Nephron (organoid): ENCODE measurements at regions not wholly inside any gene's neighbourhood (a gene's known extent, or its start where the extent isn't known, plus 50 kb on each side); places are given as distances from the start of the nearest gene placed in this dataset.

ENCODE experiments used
- H3K27ac Mint-ChIP-seq, 3 experiments: 2 replicates each; pipeline ENCODE4 v1.8.0; 2020; ENCODE audit warnings: mixed read lengths in 3 of 3, mild to moderate bottlenecking in 2 of 3, moderate library complexity in 1 of 3
- H3K27me3 Mint-ChIP-seq: 2 replicates; pipeline ENCODE4 v1.8.0; 2021; ENCODE audit warnings: low read depth, mild to moderate bottlenecking, moderate library complexity, mixed read lengths
- H3K36me3 Mint-ChIP-seq: 2 replicates; pipeline ENCODE4 v1.8.0; 2020; ENCODE audit warnings: low read depth, mixed read lengths
- H3K4me1 Mint-ChIP-seq: 2 replicates; pipeline ENCODE4 v1.8.0; 2020; ENCODE audit warnings: mixed read lengths
- H3K4me3 Mint-ChIP-seq, 3 experiments: 2 replicates each; pipeline ENCODE4 v1.8.0; 2020; ENCODE audit warnings: mild to moderate bottlenecking in 3 of 3, mixed read lengths in 3 of 3, moderate library complexity in 2 of 3
- H3K9me3 Mint-ChIP-seq: 2 replicates; pipeline ENCODE4 v1.8.0; 2020; ENCODE audit warnings: mixed read lengths
- TF ChIP-seq, protein P1 (sequence below), 3 experiments: fragments of 200-600 bp; sonication (generic); IDR thresholded peaks; one replicate each; pipeline ENCODE4 v1.5.0; 2021; ENCODE audit warnings: antibody characterized with exemption in 3 of 3; ENCODE audit not compliant: unreplicated experiment in 3 of 3

DNA sequence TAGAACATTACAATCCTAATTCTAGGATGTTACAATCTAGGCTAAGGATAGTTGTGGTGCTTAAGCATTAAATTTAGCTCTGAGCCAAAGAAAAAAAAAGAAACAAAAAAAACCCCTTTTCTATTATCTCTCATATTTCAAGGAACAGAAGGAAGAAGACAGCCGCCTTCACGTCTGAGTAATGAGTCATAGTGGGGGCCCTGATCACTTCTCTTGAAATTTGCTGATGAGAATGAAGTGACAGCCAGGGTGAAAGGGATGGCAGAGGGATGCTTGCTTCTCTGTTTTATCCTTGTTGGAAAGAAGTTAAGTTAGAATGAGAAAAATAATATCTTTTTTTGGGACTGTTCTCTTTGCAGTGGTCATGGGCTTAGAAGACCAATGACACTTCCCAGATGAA is 82.6 kb upstream of the MPHOSPH6 start:
- no peak overlapping the region for H3K27ac Mint-ChIP-seq
- H3K4me3 Mint-ChIP-seq, result no peak overlapping the region
- H3K36me3 Mint-ChIP-seq, result no peaks in the 10 kb centered on the region
- H3K4me1 Mint-ChIP-seq, result no peaks in the 10 kb centered on the region
- TF ChIP-seq, protein P1, sequence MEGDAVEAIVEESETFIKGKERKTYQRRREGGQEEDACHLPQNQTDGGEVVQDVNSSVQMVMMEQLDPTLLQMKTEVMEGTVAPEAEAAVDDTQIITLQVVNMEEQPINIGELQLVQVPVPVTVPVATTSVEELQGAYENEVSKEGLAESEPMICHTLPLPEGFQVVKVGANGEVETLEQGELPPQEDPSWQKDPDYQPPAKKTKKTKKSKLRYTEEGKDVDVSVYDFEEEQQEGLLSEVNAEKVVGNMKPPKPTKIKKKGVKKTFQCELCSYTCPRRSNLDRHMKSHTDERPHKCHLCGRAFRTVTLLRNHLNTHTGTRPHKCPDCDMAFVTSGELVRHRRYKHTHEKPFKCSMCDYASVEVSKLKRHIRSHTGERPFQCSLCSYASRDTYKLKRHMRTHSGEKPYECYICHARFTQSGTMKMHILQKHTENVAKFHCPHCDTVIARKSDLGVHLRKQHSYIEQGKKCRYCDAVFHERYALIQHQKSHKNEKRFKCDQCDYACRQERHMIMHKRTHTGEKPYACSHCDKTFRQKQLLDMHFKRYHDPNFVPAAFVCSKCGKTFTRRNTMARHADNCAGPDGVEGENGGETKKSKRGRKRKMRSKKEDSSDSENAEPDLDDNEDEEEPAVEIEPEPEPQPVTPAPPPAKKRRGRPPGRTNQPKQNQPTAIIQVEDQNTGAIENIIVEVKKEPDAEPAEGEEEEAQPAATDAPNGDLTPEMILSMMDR (IDR thresholded peaks at IDR 0.05; ENCODE audit: unreplicated experiment in 3 of 3), result no peak
- H3K9me3 Mint-ChIP-seq, result peaks cover 4% of the 10 kb centered on the region
- H3K27me3 Mint-ChIP-seq, result peaks cover 4% of the 10 kb centered on the region

DNA sequence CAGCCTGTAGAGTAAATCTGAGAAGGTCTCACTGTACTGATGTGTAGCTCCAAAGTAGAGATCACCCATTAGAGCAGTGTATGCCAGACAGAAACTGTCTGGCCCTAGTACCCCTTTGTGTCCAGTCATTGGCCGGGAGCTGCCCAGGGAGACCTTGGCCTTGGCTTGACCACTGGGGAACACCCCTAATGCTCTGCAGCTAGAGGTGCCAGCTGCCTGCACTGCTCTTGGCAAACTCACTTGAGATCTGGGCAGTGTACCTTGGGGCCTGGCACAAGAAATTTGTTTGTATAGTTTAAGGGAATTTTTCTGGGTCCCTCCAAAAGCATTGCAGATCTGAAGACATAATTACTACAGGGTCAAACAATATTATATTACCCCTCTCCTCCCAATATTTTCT is 78.7 kb upstream of the MPHOSPH6 start:
- TF ChIP-seq, protein P1 (IDR thresholded peaks at IDR 0.05; ENCODE audit: unreplicated experiment in 3 of 3), result no peak
- Mint-ChIP-seq H3K4me3 (no peak overlapping the region), H3K4me1 (no peaks in the 10 kb centered on the region), H3K27me3 (no peaks in the 10 kb centered on the region), H3K36me3 (no peaks in the 10 kb centered on the region), H3K27ac (no peak overlapping the region), H3K9me3 (peaks cover 11% of the 10 kb centered on the region)

DNA sequence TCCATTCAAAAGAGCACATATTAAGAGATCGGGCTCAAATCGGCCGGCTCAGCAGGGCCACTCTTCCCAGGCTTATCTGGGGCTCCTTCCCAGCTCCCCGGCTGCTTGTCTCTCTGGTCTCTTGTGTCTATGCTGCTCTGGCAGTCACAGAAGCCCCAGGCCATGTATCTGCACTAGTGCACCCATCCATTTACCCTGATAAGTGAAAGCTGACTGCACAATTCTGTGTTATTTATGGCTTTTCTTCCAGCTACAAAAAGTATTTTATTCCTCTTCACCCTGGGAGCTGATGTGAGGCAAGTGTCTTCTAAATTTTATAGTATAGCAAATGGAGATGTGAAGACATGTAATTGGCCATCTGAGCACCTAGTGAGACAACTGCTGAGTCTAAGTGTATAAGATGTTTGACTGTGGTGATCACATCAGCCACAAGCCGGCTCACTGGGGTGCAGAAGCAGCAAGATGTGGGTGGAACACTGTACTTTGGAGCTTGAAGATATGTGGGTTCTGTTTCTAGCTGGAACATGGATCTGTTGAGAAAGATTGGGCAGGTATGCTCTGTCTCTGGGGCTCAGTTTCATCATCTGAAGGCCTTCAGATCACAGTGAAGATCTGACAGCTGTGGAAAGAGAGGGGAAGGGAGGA is 78.1 kb upstream of the MPHOSPH6 start:
- TF ChIP-seq, protein P1 (IDR thresholded peaks at IDR 0.05; ENCODE audit: unreplicated experiment in 3 of 3), result no peak
- H3K4me3 Mint-ChIP-seq, result no peak overlapping the region

DNA sequence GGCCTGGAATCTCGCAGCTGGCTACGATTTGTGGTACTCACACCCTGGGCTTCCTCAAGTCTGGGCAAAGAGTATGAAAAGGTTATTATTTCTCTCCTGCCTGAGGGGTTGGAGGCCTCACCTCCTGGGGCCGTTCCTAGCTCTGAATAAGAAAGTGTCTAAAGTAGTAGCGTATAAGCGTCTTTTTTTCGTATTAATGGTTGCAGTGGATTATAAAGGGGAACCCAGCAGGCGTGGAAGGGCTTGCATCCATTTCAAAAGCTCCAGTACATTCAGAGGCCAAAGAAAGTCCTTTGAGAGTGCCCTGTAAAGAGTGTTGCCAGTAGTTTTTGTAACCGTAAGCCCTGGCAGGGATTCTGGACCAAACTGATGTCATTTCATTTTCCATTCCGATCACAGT is 72.2 kb upstream of the MPHOSPH6 start:
- Mint-ChIP-seq H3K4me1 (no peaks in the 10 kb centered on the region), H3K27ac (no peak overlapping the region), H3K27me3 (peaks cover 15% of the 10 kb centered on the region), H3K9me3 (peaks cover 12% of the 10 kb centered on the region), H3K4me3 (no peak overlapping the region), H3K36me3 (no peaks in the 10 kb centered on the region)
- TF ChIP-seq, protein P1 (IDR thresholded peaks at IDR 0.05; ENCODE audit: unreplicated experiment in 3 of 3), result no peak

More for the DNA sequence above, 78.1 kb upstream of the MPHOSPH6 start:
- H3K27me3 Mint-ChIP-seq, result no peaks in the 10 kb centered on the region
- H3K9me3 Mint-ChIP-seq, result peaks cover 13% of the 10 kb centered on the region
- no peak overlapping the region for H3K27ac Mint-ChIP-seq
- H3K36me3 Mint-ChIP-seq, result no peaks in the 10 kb centered on the region
- H3K4me1 Mint-ChIP-seq, result no peaks in the 10 kb centered on the region

DNA sequence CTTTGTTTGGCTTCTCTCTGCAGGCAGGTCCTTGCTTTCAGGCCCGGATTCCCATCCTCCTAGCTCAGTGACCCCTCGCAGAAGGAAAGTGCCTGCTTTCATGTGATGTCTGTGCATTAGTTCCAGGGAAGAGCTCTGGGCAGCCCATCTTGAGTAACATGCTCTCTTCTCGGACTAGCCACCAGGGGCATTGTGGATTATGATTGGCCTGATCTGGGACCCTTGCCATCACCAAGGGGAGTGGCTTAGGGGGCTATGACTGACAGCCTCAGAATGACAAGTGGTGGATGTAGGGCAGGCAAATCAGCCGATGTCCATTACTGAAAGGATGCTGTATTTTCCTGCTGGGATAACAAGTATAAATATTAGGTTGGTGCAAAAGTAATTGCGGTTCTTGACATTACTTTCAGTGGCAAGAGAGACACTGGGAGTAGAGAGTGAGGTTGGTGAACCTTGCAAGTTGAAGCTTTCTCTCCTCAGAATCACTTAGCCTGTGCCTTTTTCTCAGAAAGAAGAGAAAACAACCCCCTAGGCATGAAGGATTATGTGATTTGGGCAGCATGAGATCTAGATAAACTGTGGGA is 71.5 kb upstream of the MPHOSPH6 start:
- Mint-ChIP-seq H3K4me3 (no peak overlapping the region), H3K27me3 (peaks cover 15% of the 10 kb centered on the region), H3K36me3 (no peaks in the 10 kb centered on the region), H3K4me1 (no peaks in the 10 kb centered on the region), H3K27ac (no peak overlapping the region), H3K9me3 (peaks cover 12% of the 10 kb centered on the region)
- TF ChIP-seq, protein P1 (IDR thresholded peaks at IDR 0.05; ENCODE audit: unreplicated experiment in 3 of 3), result no peak

DNA sequence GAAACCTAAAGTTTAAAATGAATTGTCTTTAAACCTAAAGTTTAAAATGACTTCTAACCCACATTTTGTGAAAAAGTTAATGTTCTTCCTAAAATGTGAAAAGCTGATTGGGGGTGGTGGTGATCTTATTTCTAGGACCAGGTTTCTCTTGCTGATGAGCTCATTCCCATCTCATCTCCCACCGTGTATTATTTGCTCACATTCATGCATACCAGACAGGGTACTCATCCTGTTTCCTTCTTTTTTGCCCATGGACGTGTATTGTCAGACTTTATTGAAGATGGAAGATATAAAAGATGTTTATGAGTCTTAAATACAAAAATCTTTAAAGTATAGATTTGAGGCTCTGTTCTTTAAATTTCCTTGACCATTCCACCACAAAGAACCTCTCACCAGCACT is 70.1 kb upstream of the MPHOSPH6 start:
- H3K4me1 Mint-ChIP-seq, result no peaks in the 10 kb centered on the region
- peaks cover 15% of the 10 kb centered on the region for H3K27me3 Mint-ChIP-seq
- H3K4me3 Mint-ChIP-seq, result no peak overlapping the region
- H3K36me3 Mint-ChIP-seq, result no peaks in the 10 kb centered on the region
- peaks cover 12% of the 10 kb centered on the region for H3K9me3 Mint-ChIP-seq
- no peak overlapping the region for H3K27ac Mint-ChIP-seq
- TF ChIP-seq, protein P1 (IDR thresholded peaks at IDR 0.05; ENCODE audit: unreplicated experiment in 3 of 3), result no peak
